ENCODE measurements at regions not wholly inside any gene's neighbourhood (a gene's known extent, or its start where the extent isn't known, plus 50 kb on each side); places are given as distances from the start of the nearest gene placed in this dataset.

GRCh38 chr6:169337886-169338445 lies 84.3 kb upstream of the THBS2 start:
- dilution Hi-C loops (cut with MboI; ENCODE audit: extremely low pct_ligation_motif_present, low sequenced_read_pairs), result no loop called here
- Histone ChIP-seq H4K20me1 (ENCODE audit: control insufficient read depth, extremely low read depth, insufficient read depth, low read length) (no peaks in the 10 kb centered on the region), H3K4me2 (ENCODE audit: control insufficient read depth, extremely low read depth, insufficient read depth, low read depth, low read length) (no peak overlapping the region), H3K79me2 (ENCODE audit: control insufficient read depth, insufficient read depth, low read length) (no peaks in the 10 kb centered on the region), H3K27ac (ENCODE audit: control insufficient read depth, insufficient read depth, low read length) (no peak overlapping the region), H3K36me3 (ENCODE audit: control insufficient read depth in 2 of 2, extremely low read depth in 1 of 2, insufficient read depth in 2 of 2, low read length in 2 of 2) (no peaks in the 10 kb centered on the region), H3K27me3 (ENCODE audit: control insufficient read depth, extremely low read depth, insufficient read depth, low read length) (no peaks in the 10 kb centered on the region), H3K4me3 (ENCODE audit: control insufficient read depth in 2 of 3, extremely low read depth in 1 of 3, insufficient read depth in 2 of 3, low read depth in 1 of 3, low read length in 3 of 3) (no peak overlapping the region), H3K9me1 (ENCODE audit: control insufficient read depth, extremely low read depth, insufficient read depth, low read length) (no peaks in the 10 kb centered on the region), H3K4me1 (ENCODE audit: control insufficient read depth, extremely low read depth, insufficient read depth, low read length) (peaks cover 45% of the 10 kb centered on the region), H3K9ac (ENCODE audit: control insufficient read depth, extremely low read depth, insufficient read depth, low read length) (no peak overlapping the region), H2AFZ (ENCODE audit: control insufficient read depth, low read length) (no peak overlapping the region), H3K9me3 (ENCODE audit: control insufficient read depth, low read depth, low read length) (no peaks in the 10 kb centered on the region)
- DNase-seq (ENCODE audit: low read depth, low spot score) (no peak), FAIRE-seq (no peak)
- TF ChIP-seq CTCF (optimal IDR thresholded peaks at IDR 0.05 in 1 of 3, IDR thresholded peaks at IDR 0.05 in 1 of 3, conservative IDR thresholded peaks at IDR 0.05 in 1 of 3; ENCODE audit: extremely low read depth in 1 of 3, insufficient read depth in 2 of 3, low read length in 3 of 3) (no peak), EZH2 (IDR thresholded peaks at IDR 0.05; ENCODE audit: low read length) (no peak)

GRCh38 chr6:169335301-169335700 lies 81.7 kb upstream of the THBS2 start:
- no peaks in the 10 kb centered on the region for H3K79me2 ChIP-seq (ENCODE audit: control insufficient read depth, insufficient read depth, low read length)
- no peak overlapping the region for H3K27ac ChIP-seq (ENCODE audit: control insufficient read depth, insufficient read depth, low read length)
- DNase-seq (ENCODE audit: low read depth, low spot score), result no peak
- peaks cover 19% of the 10 kb centered on the region for H3K4me1 ChIP-seq (ENCODE audit: control insufficient read depth, extremely low read depth, insufficient read depth, low read length)
- no peak overlapping the region for H3K4me3 ChIP-seq (ENCODE audit: control insufficient read depth in 2 of 3, extremely low read depth in 1 of 3, insufficient read depth in 2 of 3, low read depth in 1 of 3, low read length in 3 of 3)
- TF ChIP-seq EZH2 (IDR thresholded peaks at IDR 0.05; ENCODE audit: low read length) (no peak), CTCF (optimal IDR thresholded peaks at IDR 0.05 in 1 of 3, IDR thresholded peaks at IDR 0.05 in 1 of 3, conservative IDR thresholded peaks at IDR 0.05 in 1 of 3; ENCODE audit: extremely low read depth in 1 of 3, insufficient read depth in 2 of 3, low read length in 3 of 3) (no peak)
- H3K4me2 ChIP-seq (ENCODE audit: control insufficient read depth, extremely low read depth, insufficient read depth, low read depth, low read length), result peak overlapping the region; percentile 61
- H4K20me1 ChIP-seq (ENCODE audit: control insufficient read depth, extremely low read depth, insufficient read depth, low read length), result no peaks in the 10 kb centered on the region
- H3K36me3 ChIP-seq (ENCODE audit: control insufficient read depth in 2 of 2, extremely low read depth in 1 of 2, insufficient read depth in 2 of 2, low read length in 2 of 2), result no peaks in the 10 kb centered on the region
- H3K9ac ChIP-seq (ENCODE audit: control insufficient read depth, extremely low read depth, insufficient read depth, low read length), result no peak overlapping the region
- peak; percentile 57 for FAIRE-seq
- no peaks in the 10 kb centered on the region for H3K9me3 ChIP-seq (ENCODE audit: control insufficient read depth, low read depth, low read length)
- peak overlapping the region; percentile 82 for H2AFZ ChIP-seq (ENCODE audit: control insufficient read depth, low read length)
- dilution Hi-C loops (cut with MboI; ENCODE audit: extremely low pct_ligation_motif_present, low sequenced_read_pairs), result no loop called here
- no peaks in the 10 kb centered on the region for H3K27me3 ChIP-seq (ENCODE audit: control insufficient read depth, extremely low read depth, insufficient read depth, low read length)
- H3K9me1 ChIP-seq (ENCODE audit: control insufficient read depth, extremely low read depth, insufficient read depth, low read length), result no peaks in the 10 kb centered on the region

Measured in keratinocyte (primary cell).